Vagina (tissue), 2 donors: ENCODE measurements at regions not wholly inside any gene's neighbourhood (a gene's known extent, or its start where the extent isn't known, plus 50 kb on each side); places are given as distances from the start of the nearest gene placed in this dataset.

Experiments
- DNase-seq, 2 donors: peaks; one replicate each; pipeline ENCODE4 v3.0.0-alpha.2; 2017; ENCODE audit errors: extremely low spot score in 2 of 2
- H3K27ac ChIP-seq: fragments of 200-600 bp; sonication (generic); one replicate; pipeline ENCODE4 v1.5.1; 2019
- H3K27me3 ChIP-seq: fragments of 200-600 bp; sonication (generic); one replicate; pipeline ENCODE4 v1.5.1; 2019
- H3K36me3 ChIP-seq, 2 donors: fragments of 200-600 bp; sonication (generic); one replicate each; pipeline ENCODE4 v1.5.1; 2017 to 2019
- H3K4me1 ChIP-seq: fragments of 200-600 bp; sonication (generic); one replicate; pipeline ENCODE4 v1.5.1; 2019
- H3K4me3 ChIP-seq, 2 donors: fragments of 200-600 bp; sonication (generic); 1 replicate in 1 of 2; 2 replicates in 1 of 2; pipeline ENCODE4 v1.5.1; 2016 to 2019
- H3K9me3 ChIP-seq: fragments of 200-600 bp; sonication (generic); one replicate; pipeline ENCODE4 v1.5.1; 2019
- POLR2A ChIP-seq, 2 donors: fragments of 450-650 bp; IDR thresholded peaks; one replicate each; pipeline ENCODE4 v1.6.1; 2017; ENCODE audit warnings: antibody characterized with exemption in 2 of 2, mild to moderate bottlenecking in 2 of 2, moderate library complexity in 2 of 2
- POLR2AphosphoS5 ChIP-seq, 2 donors: sonication (generic); formaldehyde crosslinking; IDR thresholded peaks; one replicate each; pipeline ENCODE4 v1.9.0; 2017; ENCODE audit warnings: antibody characterized with exemption in 2 of 2, mild to moderate bottlenecking in 2 of 2, low read depth in 1 of 2; ENCODE audit not compliant: insufficient read depth in 1 of 2
- intact Hi-C: fragments of 100-400 bp; cut with DNase I; formaldehyde crosslinking; loops from one replicate; pipeline ENCODE4 v1.15.1; 2023
- TF ChIP-seq, protein P1 (sequence below), 3 experiments: fragments of 450-650 bp in 2 of 3; fragments of 200-600 bp in 1 of 3; sonication (generic) in 1 of 3; IDR thresholded peaks; one replicate each; pipeline ENCODE4 v1.5.1; 2017 to 2019; ENCODE audit warnings: antibody characterized with exemption in 3 of 3, mild to moderate bottlenecking in 2 of 3, moderate library complexity in 2 of 3

- Histone ChIP-seq H3K27me3 (no peaks in the 10 kb centered on the region), H3K4me1 (no peaks in the 10 kb centered on the region), H3K9me3 (no peaks in the 10 kb centered on the region), H3K36me3 (no peaks in the 10 kb centered on the region), H3K27ac (no peak overlapping the region), H3K4me3 (no peak overlapping the region)
- intact Hi-C loops = no loop called here
- TF ChIP-seq, protein P1, sequence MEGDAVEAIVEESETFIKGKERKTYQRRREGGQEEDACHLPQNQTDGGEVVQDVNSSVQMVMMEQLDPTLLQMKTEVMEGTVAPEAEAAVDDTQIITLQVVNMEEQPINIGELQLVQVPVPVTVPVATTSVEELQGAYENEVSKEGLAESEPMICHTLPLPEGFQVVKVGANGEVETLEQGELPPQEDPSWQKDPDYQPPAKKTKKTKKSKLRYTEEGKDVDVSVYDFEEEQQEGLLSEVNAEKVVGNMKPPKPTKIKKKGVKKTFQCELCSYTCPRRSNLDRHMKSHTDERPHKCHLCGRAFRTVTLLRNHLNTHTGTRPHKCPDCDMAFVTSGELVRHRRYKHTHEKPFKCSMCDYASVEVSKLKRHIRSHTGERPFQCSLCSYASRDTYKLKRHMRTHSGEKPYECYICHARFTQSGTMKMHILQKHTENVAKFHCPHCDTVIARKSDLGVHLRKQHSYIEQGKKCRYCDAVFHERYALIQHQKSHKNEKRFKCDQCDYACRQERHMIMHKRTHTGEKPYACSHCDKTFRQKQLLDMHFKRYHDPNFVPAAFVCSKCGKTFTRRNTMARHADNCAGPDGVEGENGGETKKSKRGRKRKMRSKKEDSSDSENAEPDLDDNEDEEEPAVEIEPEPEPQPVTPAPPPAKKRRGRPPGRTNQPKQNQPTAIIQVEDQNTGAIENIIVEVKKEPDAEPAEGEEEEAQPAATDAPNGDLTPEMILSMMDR (IDR thresholded peaks at IDR 0.05) = no peak
- TF ChIP-seq POLR2A (IDR thresholded peaks at IDR 0.05) (no peak), POLR2AphosphoS5 (IDR thresholded peaks at IDR 0.05; ENCODE audit: insufficient read depth in 1 of 2, low read depth in 1 of 2) (no peak)
- DNase-seq = no peak
Observed at GRCh38 chrX:63441717-63442116, 90.6 kb upstream of the SPIN4 start.

- Histone ChIP-seq H3K36me3 (no peaks in the 10 kb centered on the region), H3K27ac (no peak overlapping the region), H3K9me3 (no peaks in the 10 kb centered on the region), H3K4me3 (no peak overlapping the region), H3K27me3 (no peaks in the 10 kb centered on the region), H3K4me1 (no peaks in the 10 kb centered on the region)
- intact Hi-C loops = no loop called here
- TF ChIP-seq POLR2A (IDR thresholded peaks at IDR 0.05) (no peak), POLR2AphosphoS5 (IDR thresholded peaks at IDR 0.05; ENCODE audit: insufficient read depth in 1 of 2, low read depth in 1 of 2) (no peak)
- TF ChIP-seq, protein P1 (IDR thresholded peaks at IDR 0.05) = no peak
- DNase-seq = no peak
Observed at GRCh38 chrX:63439580-63439979, 88.4 kb upstream of the SPIN4 start.

- intact Hi-C loops = no loop called here
- Histone ChIP-seq H3K27me3 (no peaks in the 10 kb centered on the region), H3K27ac (no peak overlapping the region), H3K9me3 (no peaks in the 10 kb centered on the region), H3K36me3 (no peaks in the 10 kb centered on the region), H3K4me3 (no peak overlapping the region), H3K4me1 (no peaks in the 10 kb centered on the region)
- DNase-seq = no peak
- TF ChIP-seq POLR2AphosphoS5 (IDR thresholded peaks at IDR 0.05; ENCODE audit: insufficient read depth in 1 of 2, low read depth in 1 of 2) (no peak), POLR2A (IDR thresholded peaks at IDR 0.05) (no peak)
- TF ChIP-seq, protein P1 (IDR thresholded peaks at IDR 0.05) = no peak
Observed at GRCh38 chrX:63436865-63437264, 85.7 kb upstream of the SPIN4 start.

GRCh38 chrX:63434665-63435064 lies 83.5 kb upstream of the SPIN4 start:
- no peak overlapping the region for H3K27ac ChIP-seq
- DNase-seq = no peak
- intact Hi-C loops = no loop called here

GRCh38 chrX:63434206-63434605 lies 83.1 kb upstream of the SPIN4 start:
- intact Hi-C loops = no loop called here
- TF ChIP-seq, protein P1 (IDR thresholded peaks at IDR 0.05) = no peak
- TF ChIP-seq POLR2AphosphoS5 (IDR thresholded peaks at IDR 0.05; ENCODE audit: insufficient read depth in 1 of 2, low read depth in 1 of 2) (no peak), POLR2A (IDR thresholded peaks at IDR 0.05) (no peak)
- Histone ChIP-seq H3K9me3 (no peaks in the 10 kb centered on the region), H3K27ac (no peak overlapping the region), H3K36me3 (no peaks in the 10 kb centered on the region), H3K4me1 (no peaks in the 10 kb centered on the region), H3K4me3 (no peak overlapping the region), H3K27me3 (no peaks in the 10 kb centered on the region)
- DNase-seq = no peak

More at GRCh38 chrX:63434665-63435064, 83.5 kb upstream of the SPIN4 start:
- Histone ChIP-seq H3K4me1 (no peaks in the 10 kb centered on the region), H3K27me3 (no peaks in the 10 kb centered on the region), H3K4me3 (no peak overlapping the region), H3K9me3 (no peaks in the 10 kb centered on the region), H3K36me3 (no peaks in the 10 kb centered on the region)
- TF ChIP-seq, protein P1 (IDR thresholded peaks at IDR 0.05) = no peak
